RPMI8226 (cell line): ENCODE measurements at regions not wholly inside any gene's neighbourhood (a gene's known extent, or its start where the extent isn't known, plus 50 kb on each side); places are given as distances from the start of the nearest gene placed in this dataset.
"Not testable (repeated sequence)": the region's sequence is repeated elsewhere in the genome, so short reads cannot be mapped to it uniquely, and the experiment has no call there.

Experiments
- DNase-seq: peaks from one replicate; pipeline ENCODE4 v3.0.0-alpha.2; 2015

DNA sequence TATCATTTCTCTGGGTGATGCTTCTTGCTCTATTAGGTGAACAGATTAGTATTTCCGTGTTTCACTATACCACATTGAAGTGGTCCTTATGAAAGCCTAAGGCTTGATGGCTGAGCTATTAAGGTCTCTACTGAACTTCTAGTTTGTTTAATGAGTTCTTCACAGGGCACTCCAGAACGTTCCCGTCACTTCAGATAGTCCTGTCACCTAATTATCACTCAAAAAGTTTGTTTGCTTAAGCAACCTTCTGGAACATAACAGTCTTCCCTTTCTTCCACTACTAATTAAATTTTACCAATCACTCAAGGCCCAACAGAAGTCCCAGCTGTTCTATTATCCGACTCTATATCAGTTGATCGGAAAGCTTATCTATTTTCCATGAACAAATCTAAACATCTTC is 104.6 kb upstream of the ZC3H11B start:
- no peak for DNase-seq

DNA sequence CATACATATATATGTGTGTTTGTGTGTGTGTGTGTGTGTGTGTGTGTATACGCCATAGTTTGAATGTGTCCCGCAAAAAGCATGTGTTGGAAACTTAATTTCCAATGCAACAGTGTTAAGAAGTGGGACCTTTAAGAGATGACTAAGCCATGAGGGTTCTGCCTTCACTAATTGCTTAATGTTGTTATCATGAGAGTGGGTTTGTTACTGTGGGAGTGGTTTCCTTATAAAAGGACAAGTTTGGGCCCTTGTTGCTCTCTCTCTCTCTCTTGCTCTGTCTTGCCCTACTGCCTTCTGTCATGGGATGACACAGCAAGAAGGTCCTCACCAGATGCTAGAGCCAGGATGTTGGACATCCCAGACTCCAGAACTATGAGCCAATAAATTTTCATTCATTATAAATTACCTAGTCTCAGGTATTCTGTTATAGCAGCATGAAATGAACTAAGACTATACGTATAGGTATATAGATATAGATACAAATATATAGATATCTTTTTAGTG is 103.8 kb upstream of the ZC3H11B start:
- DNase-seq = no peak

DNA sequence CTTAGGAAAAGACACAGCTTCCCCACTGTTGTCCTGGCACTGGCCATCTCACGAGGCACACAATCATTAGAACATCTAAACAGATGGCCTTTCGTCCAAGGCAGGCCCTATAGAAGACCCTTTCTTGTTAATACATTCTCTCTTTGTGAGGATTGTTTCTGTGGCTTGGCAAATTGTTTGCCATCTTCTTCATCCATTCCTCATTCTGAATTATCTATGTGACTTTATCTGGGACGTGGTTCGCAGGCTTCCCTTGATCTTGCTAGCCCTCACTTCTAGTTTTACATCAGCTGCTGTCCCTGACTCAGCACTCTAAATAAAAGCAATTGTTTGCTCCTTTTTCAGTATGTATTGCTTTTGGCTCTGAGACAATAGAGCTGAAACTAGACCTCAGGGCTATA is 101.1 kb upstream of the ZC3H11B start:
- no peak for DNase-seq

DNA sequence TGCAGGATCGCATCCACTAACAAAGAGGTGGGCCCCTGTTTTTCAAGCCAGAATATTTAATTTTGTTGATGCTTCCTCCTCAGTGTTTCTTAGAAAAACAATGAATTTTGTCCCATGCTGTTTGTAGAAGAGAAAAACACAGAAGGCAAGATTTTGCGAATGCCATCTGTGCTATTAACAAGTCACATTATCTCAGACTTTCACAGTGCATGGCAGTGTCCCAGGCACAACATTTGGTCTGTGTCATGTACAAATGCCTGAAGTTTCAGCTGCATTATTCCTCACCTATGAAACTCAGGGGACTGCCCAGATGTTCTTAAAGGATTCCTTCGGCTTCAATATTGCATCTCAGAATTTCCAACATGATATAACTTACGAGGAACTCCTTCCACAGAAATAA is 99.6 kb upstream of the ZC3H11B start:
- no peak for DNase-seq

DNA sequence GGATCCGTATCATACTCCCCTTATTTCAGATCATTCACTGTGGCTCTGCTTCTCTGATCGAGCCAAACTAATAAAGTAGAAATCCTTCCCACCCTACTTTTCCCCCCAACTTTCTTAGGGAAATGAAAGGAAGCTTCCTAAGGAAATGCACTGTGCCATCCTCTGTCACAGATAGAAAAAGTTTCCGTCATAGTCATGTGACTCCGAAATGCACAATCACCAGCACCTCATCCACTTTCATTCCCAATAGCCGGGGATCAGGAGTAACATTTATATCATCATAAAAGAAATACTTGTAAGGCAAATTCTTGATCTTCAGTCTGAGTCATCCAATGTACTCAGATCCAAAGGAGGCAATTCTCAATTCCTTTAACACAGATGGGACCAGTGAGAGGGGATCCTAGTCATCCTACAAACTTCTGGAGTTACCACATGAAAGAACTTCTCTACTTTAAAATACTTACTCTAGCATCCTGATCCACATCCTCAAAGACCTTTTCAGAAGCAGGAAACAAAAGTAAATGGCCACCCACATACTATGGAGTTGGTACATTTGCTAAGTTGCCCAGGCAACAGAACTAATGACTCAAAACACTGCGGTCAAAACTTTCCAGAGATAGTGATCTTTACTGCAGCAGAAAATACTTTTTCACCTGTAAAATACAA is 97.8 kb upstream of the ZC3H11B start:
- no peak for DNase-seq

DNA sequence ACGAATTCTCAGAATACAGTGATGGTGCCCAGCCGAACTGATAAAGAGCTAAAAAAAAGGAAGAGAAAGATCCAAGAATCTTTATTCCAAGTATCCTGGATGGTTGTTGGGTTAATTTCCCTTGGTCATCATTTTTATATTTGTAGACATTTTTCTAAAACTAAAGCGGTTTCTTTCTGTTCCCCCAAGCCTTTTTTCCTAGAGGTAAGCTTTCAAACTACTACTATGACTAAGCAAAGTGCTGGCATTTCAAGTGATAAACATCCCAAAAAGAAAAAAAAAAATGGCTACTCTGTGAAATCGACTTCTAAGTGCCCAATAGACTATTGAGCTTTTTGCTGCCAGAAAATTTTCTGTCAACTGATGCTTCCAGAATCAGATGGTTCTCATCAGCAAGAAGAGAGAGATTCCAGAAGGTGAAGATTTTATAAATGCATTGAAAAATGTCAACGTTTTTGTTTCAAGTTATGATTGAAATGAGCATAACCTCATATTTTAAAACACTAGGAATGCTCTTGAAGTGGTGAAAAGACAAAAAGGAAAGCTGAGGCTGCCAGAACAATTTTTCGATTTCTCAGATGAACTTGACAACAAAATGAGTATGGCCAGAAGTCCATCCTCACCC is 96.1 kb upstream of the ZC3H11B start:
- no peak for DNase-seq

DNA sequence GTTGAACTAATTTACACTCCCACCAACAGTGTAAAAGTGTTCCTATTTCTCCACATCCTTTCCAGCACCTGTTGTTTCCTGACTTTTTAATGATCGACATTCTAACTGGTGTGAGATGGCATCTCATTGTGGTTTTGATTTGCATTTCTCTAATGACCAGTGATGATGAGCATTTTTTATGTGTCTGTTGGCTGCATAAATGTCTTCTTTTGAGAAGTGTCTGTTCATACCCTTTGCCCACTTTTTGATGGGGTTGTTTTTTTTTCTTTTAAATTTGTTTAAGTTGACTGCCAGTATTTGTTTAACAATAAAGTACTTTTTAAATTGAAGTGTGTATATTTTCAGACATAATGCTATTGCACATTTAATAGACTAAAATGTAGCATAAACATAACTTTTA is 95.0 kb upstream of the ZC3H11B start:
- DNase-seq = not testable (repeated sequence)

DNA sequence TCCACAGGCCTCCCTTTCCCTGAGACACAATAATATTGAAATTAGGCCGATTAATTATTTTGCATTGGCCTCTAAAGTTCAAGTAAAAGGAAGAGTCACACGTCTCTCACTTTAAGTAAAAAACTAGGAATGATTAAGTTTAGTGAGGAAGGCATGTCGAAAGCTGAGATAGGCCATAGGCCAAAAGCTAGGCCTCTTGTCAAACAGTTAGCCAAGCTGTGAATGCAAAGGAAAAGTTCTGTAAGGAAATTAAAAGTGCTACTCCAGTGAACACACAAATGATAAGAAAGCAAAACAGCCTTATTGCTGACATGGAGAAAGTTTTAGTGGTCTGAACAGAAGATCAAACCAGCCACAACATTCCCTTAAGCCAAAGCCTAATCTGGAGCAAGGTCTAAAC is 91.4 kb upstream of the ZC3H11B start:
- not testable (repeated sequence) for DNase-seq

DNA sequence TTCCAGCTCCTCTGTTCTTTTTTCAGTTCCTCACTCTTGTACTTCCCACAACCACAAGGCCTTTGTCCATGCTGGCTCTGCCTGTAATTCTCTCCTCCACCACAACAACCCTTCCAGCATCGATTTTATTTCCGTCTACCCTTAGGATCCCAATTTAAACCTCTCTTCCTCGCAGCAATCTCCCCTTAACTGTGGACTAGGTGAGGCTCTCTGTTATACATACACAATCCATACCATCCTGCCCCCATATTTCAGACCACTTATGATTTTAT is 90.4 kb upstream of the ZC3H11B start:
- no peak for DNase-seq

DNA sequence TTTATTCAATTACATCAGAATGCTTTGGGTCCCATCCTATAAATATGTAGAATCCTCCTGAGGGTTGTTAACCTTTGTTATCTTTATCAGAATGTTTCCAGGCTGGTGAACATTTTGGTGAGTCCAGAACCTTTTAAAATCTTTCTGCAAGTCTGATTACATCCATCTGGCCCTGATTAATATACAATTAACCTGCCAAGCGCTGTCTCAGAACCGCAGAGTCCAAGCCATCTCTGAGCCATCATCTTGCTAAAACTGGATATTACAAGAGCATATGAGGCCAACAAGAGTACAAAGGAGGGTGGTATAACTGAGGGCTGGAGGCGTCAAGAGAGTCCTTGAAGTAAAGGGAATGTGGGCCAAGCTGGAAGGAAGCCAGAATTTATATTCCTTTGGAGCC is 88.6 kb upstream of the ZC3H11B start:
- DNase-seq = no peak

DNA sequence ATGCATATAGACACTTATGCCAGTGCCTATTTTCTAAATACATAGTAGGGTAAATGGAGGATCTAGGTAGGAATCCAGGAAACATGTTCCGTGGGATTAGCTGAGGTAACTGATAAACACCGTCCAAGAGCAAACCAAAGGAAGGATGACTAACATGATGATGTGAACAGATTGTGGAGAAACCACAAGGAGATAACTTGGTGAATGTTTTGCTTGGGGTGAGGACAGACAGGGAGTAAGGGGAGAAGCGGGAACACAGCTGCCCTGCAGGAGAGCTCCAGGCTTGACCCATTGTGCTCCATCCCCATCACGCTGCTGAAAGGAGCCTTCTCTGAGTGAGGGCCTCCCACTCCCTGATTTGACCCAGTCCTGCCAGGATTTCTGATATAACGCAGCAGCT is 87.0 kb upstream of the ZC3H11B start:
- no peak for DNase-seq

DNA sequence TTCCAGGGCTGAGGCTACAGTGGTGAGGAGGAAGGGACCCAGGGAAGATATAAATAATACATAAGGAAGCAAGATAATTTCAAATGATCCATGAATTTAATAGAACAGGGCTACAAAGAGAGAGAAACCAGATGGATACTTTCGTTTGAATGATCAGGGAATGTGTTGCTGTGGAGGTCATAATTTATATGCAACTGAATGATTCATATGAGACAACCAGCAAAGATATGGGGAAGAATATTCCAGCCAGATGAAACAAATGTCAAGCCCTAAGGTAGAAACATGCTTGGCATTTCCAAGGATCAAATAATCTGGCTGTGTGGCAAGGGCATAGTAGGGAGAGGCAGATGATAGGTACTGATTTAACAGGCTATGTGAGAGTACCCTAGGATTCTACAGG is 84.8 kb upstream of the ZC3H11B start:
- DNase-seq = no peak

DNA sequence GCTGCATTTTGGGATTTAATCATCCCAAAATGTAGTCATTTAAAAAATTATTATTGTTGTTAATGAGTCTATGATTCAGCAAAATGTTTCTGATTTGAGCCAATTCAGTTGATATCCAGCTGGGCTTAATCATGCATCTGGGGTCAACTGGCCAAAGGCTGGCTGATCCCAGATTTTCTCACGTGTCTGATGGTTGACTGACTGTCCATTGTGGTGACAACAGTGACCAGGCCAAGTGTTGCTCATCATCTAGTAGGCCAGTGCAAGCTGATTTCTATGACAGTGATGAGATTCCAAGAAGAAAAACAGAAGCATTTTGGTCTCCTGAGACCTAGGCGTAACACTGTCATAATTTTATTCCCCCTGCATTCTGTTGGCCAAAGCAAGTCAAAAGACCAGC is 80.1 kb upstream of the ZC3H11B start:
- no peak for DNase-seq

DNA sequence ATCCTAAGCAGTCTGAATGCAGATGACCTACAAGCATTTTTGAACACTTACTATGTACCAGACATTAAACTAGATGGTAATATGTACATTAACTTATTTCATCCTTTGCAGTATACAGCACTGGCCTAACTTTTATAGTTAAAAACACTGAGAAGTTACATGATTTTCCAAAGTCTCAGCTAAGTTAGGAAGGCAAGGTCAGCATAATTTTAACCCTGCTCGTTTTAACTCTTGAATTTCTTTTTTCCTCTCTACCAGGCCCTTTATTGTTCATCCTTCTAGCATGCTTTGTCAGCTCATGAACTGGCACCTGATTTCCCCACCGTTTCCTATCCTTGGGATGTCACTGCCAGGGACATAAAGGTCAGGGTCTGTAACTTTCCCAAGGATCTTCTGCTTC is 76.9 kb upstream of the ZC3H11B start:
- DNase-seq = no peak

DNA sequence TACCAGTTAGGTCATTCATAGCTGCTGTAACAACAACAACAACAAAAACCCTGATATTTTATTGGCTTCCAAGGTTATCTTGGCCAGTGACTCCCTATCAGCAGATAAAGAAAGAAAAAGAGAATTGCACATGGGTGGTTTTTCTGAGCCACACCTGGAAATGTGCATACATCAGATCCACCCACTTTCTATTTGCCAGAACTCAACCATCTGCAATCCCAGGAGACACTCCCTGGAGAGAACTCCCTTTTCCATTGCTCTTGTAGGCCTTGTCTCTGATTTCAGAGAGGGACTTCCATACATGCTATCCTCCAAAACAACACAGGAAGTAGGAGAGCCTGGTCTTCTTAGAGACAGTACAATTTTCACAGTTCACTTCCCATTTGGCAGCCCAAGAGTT is 74.9 kb upstream of the ZC3H11B start:
- DNase-seq = no peak

DNA sequence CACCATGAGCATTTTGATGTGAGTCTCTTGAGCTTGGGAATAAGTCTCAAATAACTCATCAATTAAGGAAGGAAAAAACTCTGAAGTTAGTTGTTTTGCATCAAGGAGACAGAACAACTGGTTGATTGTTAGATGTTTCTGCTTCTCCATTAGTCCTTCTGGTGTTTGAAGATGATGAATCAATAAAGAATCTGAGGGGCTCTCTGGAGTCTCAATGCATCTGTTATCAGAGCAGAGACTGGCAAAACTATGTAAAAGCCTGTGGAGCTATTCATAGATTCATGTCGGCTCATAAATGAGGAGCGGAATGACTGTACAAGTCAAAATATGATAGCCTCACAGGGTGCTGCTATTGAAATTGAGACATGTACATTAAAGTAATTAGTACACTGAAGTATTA is 73.3 kb upstream of the ZC3H11B start:
- DNase-seq = no peak

DNA sequence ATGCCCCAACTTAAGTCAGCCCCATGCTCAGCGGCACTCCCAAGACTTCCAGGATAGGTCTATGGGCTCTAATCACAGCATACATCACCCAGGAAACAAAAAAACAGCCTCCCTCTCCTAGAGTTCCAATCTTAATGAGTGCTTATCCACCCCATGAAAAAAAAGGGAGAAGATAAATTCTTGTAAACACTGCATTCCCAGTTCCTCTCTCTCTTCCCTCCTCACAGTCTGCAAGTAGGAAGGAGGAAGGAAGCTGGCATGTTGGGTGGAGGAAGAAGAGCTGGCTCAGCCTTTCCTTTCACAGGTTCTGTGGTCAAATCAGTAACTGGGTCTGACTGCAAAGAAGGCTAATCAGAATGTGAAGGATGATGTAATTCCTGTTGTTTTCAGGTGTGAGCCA is 69.9 kb upstream of the ZC3H11B start:
- no peak for DNase-seq

DNA sequence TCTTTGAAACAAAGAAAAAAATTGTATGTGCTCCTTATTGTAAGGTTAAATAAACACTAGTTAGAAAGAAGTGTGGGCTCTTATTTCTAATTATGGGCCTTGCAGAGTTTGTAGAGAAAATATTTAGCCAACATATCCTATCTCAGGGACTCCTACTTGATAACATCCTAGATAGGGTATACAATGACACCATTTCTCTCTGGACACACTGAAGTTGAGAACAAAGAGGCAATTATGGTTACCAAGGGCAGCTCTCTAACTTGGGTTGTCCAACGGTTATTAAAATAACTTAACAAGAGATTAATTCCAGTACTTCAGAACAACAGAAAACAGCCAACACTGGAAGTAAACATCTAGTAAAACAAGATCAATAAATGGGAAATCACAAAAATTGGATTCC is 69.0 kb upstream of the ZC3H11B start:
- DNase-seq = no peak

DNA sequence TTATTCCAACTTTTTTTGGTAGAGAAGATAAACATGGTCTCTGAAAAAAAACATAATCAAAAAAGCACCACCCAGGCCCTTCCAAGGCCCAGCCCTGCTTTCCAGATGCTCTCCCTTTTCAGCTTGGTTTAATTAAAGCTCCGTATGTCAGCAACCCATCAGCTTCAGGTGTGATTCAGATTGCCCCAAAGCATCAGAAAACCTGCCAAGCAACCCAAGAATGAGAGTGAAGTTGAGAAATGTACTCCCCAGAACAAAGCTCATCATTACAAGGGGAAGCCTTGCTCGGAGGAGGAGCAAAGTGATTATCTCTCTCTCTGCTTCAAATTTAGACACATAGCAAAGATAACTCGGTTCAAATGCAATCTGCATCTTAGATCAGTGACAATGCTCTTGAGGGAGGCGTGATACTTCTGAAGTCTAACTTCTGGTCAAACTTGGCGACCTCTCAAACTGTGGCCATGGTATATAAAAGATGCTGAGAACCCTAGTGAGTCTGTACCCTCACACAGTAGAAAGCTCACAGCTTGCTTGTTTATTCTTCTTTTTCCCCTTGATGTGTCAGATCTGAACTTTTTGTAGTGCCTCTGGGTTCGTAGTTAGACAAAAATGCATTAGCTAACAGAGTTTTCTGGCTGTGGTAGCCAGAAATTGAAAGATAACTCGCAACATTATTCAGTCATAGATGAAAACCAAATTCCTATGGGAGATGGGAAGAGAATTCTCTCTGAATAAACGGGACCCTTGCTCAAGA is 63.3 kb upstream of the ZC3H11B start:
- DNase-seq = no peak

DNA sequence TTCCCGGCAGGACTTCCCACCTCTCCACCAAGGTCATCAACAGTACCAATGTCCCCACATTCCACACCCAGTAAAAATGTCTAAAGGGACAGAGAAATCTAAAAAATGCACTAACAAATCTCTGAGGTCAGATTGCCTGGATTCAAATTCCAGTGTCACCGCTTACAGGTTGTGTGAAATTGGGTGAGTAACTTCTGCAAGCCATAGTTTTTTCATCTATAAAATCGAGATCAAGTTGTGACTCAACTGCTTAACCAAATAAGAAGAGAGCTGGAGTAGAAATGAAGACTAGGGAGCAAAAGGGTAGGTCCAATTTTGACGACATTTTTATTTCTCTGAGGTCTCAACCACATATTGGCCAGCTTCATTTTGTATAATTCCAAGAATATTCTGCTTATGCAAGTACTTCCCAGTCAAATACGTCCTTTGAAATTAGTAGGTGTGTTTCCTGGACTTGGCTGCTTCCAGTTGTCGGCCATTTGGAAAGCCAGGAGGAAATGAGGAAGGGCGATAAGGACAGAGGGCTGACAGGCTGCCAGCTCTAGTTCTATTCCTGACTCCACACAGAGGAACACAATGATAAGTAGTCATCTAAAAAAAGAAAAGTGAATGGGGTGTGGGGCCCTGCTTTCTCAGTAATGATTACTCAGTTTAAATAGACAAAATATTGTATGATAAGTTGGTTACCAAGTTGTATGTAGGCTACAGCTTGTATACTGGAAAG is 57.7 kb upstream of the ZC3H11B start:
- no peak for DNase-seq

DNA sequence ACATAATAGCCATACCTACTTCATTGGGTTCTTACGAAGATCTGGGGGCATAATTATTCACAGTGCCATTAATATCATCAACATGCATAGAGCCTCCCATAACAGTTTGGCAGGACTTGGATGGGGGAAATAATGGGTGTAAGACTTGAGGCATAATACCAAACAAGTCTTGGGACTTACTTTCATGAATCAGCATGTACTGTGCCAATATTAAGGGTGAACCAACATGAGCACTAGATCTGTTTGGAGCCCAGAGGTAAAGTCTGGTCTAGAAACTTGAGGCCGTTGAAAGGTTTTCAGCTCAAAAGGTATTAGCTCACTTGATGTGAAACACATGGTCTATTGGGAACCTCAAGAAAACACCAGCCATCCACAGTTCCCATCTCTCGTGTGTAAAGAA is 56.7 kb upstream of the ZC3H11B start:
- no peak for DNase-seq

DNA sequence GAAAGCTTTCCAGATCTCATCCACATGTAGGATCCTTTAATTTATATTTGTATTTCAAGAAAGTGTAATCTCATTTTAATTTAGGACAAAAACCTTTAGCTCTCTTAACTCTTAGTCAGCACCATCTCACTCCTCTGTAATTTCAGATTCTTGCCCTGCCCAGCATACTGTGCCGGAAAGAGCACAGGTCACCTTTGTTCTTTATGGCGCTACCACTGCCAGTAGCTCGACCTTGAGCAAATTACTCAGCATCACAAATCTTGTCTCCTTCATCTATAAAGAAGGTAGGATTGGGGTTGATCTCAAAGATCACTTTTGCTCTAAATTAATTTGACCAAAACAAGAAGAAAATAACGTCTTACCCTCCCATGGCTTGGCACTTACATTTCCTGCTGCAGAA is 56.1 kb upstream of the ZC3H11B start:
- no peak for DNase-seq

DNA sequence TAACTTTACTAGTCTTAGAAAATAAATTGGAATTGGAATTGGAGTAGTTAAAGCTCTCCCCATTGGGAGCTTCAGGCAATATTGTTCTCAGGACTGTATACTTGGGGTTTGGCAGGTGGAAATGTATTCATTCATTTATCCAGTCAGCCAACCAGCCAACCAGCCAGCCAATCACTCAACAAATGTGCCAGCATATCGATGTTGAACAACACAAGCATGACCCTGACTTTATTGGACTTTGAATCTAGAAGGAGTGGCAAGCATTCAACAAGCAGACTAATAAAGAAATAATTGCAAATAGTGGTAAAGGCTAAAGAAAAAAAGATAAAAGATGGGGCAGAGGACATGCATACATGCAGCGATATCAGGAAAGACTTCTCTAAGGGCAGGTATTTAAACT is 55.5 kb upstream of the ZC3H11B start:
- no peak for DNase-seq

DNA sequence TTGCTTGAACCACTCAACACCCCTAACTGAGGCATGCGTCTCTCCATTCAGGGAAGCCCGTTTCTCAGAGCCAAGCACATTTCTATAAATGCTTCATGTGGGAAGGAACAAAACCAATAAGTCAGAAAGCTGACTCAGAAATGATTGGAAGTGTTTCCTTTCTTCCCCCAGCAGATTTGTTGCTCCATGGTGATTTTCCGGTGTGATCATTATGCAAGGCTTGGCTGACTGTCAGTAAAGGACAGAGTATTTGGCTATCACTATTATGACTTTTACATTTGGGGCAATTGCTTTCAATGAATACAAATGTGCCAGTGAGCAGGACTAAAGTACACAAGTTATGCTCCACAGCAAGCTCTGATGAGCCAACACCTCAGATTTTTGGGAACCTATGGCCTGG is 53.3 kb upstream of the ZC3H11B start:
- no peak for DNase-seq
